ENCODE measurements at regions not wholly inside any gene's neighbourhood (a gene's known extent, or its start where the extent isn't known, plus 50 kb on each side); places are given as distances from the start of the nearest gene placed in this dataset.

DNA sequence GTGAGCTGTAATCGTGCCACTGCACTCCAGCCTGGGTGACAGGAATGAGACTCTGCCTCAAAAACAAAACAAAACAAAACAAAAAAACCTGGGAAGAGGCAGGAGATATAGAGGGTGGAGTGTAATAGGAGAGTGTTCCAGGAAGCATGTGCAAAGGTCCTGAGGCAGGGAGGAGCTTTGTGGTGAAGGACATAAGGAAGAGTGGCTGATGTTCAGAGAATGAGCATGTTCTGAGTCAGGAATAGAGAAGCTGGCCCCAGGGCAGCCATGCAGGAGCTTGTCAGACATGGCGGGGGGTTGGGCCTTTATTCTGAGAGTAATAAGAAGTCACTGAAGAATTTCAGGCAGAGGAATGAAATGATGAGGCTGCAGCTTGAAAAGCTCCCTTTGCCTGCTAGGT, 337.0 kb downstream of the CDH26 start:
- TF ChIP-seq, protein P1, sequence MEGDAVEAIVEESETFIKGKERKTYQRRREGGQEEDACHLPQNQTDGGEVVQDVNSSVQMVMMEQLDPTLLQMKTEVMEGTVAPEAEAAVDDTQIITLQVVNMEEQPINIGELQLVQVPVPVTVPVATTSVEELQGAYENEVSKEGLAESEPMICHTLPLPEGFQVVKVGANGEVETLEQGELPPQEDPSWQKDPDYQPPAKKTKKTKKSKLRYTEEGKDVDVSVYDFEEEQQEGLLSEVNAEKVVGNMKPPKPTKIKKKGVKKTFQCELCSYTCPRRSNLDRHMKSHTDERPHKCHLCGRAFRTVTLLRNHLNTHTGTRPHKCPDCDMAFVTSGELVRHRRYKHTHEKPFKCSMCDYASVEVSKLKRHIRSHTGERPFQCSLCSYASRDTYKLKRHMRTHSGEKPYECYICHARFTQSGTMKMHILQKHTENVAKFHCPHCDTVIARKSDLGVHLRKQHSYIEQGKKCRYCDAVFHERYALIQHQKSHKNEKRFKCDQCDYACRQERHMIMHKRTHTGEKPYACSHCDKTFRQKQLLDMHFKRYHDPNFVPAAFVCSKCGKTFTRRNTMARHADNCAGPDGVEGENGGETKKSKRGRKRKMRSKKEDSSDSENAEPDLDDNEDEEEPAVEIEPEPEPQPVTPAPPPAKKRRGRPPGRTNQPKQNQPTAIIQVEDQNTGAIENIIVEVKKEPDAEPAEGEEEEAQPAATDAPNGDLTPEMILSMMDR (conservative IDR thresholded peaks at IDR 0.05; ENCODE audit: control insufficient read depth, insufficient read depth, low read depth, low read length) = no peak
- H3K4me3 ChIP-seq (ENCODE audit: control insufficient read depth, low read depth, low read length) = no peak overlapping the region
- DNase-seq (ENCODE audit: low read depth) = no peak

DNA sequence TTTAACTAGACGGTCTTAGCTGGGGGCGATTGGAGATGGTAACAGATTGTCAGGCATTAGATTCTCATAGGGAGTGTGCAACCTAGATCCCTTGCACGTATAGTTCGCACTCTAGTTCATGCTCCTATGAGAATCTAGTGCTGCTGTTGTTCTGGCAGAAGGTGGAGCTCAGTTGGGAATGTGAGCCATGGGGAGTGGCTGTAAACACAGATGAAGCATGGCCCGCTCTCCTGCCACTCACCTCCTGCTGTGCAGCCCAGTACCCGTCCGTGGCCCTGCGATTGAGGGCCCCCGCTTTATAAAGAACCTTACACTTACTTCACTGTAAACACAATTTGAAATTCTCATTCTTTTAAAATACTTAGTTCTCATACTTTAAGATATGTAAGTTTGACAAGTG, 339.4 kb downstream of the CDH26 start:
- H3K4me3 ChIP-seq (ENCODE audit: control insufficient read depth, low read depth, low read length) = no peak overlapping the region
- TF ChIP-seq, protein P1 (conservative IDR thresholded peaks at IDR 0.05; ENCODE audit: control insufficient read depth, insufficient read depth, low read depth, low read length) = no peak
- no peak for DNase-seq (ENCODE audit: low read depth)

DNA sequence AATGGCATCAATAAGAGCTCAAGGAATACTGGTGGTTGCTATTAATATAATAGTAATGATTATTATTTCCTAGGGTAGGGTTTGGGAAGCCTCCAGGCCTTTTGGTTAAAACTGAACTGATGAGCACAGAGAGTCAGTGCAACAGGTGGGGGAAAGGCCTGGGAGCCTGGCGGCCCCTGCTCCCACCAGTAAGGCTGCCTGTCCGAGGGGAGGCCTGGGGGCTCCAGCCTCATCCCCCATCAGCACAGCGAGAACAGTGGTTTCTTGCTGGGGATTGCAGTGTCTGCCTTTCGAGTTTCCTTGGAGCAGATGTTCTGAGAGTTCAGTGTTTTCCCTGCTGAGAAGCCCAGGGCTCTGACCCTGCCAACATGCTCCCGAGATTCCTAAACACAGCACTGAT, 340.4 kb downstream of the CDH26 start:
- TF ChIP-seq, protein P1 (conservative IDR thresholded peaks at IDR 0.05; ENCODE audit: control insufficient read depth, insufficient read depth, low read depth, low read length) = no peak
- no peak for DNase-seq (ENCODE audit: low read depth)
- H3K4me3 ChIP-seq (ENCODE audit: control insufficient read depth, low read depth, low read length) = no peak overlapping the region

DNA sequence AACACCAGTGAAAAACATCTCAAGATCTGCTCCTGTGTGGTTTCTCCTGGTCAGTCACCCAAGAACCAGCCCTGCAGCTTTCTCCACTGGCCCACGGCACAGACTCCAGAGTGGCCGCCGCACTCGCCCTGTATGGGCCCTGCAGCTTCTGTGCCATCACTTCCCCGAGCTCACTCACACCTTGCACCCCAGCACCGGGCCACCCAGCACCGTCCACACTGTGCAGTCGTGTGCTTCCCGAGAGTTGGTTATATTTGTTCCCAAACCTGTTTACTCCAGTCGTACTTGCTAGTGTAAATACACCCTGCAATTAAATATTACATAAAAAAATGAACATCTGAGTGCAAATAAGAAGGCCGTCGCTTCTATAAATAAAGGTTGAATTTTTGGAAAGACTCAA, 341.7 kb downstream of the CDH26 start:
- TF ChIP-seq, protein P1 (conservative IDR thresholded peaks at IDR 0.05; ENCODE audit: control insufficient read depth, insufficient read depth, low read depth, low read length) = no peak
- DNase-seq (ENCODE audit: low read depth) = no peak
- no peak overlapping the region for H3K4me3 ChIP-seq (ENCODE audit: control insufficient read depth, low read depth, low read length)

DNA sequence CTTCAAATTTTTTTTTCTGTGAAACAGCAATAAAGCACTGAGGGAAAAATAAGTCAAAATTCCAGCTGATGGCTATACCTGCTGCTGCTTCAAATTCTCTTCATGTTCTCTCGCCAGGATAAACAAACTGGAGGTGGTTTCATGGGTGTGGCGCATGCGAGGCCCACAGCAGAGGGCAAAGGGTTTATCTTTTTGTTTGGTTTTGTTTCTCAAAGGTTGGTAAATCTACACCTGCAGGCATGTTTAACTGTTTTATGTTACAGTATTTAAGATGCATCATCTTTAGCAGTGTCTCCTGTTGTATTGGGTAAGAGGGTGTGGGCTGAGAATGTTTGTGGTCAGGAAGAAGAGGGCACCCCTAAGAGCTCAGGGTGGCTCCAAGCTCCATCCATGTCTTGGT, 342.2 kb downstream of the CDH26 start:
- TF ChIP-seq, protein P1 (conservative IDR thresholded peaks at IDR 0.05; ENCODE audit: control insufficient read depth, insufficient read depth, low read depth, low read length) = no peak
- H3K4me3 ChIP-seq (ENCODE audit: control insufficient read depth, low read depth, low read length) = no peak overlapping the region
- DNase-seq (ENCODE audit: low read depth) = no peak

DNA sequence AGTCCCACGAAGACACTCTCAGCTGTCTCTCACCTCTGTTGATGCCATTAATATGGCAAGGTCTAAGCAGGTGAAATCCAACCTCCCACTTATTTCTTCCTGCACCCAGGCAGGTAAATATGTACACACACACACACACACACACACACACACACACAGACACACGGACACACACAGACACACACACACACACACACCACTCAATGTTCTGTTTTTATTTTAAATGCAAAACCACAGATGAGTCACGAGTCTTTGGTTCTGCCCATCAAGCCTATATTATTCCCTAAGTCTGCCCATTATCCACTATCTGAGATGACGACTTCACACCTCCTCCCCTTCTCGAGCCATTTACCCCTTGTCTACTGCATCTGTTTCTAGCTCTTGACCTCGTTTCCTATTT, 344.7 kb downstream of the CDH26 start:
- TF ChIP-seq, protein P1 (conservative IDR thresholded peaks at IDR 0.05; ENCODE audit: control insufficient read depth, insufficient read depth, low read depth, low read length) = no peak
- no peak for DNase-seq (ENCODE audit: low read depth)
- no peak overlapping the region for H3K4me3 ChIP-seq (ENCODE audit: control insufficient read depth, low read depth, low read length)

DNA sequence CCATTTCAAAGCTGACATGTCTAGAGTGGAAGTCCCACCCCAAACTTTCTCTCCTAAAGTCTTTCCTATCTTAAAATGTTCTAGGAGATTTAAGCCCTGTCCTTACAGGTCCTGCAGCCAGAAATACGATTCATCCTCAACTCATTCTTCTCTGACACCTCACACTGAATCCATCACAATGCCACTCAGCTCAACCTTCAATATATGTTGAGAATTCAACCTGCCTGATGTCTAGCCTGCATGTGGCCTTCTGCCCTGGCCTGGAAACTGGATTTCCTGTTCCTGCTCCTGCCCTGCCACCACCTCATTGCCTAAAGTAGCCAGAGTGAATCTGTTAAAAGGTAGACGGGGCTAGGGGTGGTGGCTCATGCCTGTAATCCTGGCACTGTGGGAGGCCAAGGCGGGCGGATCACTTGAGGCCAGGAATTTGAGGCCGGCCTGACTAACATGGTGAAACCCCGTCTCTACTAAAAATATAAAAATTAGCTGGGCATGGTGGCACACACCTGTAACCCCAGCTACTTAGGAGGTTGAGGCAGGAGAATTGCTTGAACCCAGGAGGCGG, 345.9 kb downstream of the CDH26 start:
- DNase-seq (ENCODE audit: low read depth) = no peak
- no peak overlapping the region for H3K4me3 ChIP-seq (ENCODE audit: control insufficient read depth, low read depth, low read length)
- TF ChIP-seq, protein P1 (conservative IDR thresholded peaks at IDR 0.05; ENCODE audit: control insufficient read depth, insufficient read depth, low read depth, low read length) = no peak

Data from fibroblast of mammary gland (primary cell).